ENCODE measurements at regions not wholly inside any gene's neighbourhood (a gene's known extent, or its start where the extent isn't known, plus 50 kb on each side); places are given as distances from the start of the nearest gene placed in this dataset.

DNA sequence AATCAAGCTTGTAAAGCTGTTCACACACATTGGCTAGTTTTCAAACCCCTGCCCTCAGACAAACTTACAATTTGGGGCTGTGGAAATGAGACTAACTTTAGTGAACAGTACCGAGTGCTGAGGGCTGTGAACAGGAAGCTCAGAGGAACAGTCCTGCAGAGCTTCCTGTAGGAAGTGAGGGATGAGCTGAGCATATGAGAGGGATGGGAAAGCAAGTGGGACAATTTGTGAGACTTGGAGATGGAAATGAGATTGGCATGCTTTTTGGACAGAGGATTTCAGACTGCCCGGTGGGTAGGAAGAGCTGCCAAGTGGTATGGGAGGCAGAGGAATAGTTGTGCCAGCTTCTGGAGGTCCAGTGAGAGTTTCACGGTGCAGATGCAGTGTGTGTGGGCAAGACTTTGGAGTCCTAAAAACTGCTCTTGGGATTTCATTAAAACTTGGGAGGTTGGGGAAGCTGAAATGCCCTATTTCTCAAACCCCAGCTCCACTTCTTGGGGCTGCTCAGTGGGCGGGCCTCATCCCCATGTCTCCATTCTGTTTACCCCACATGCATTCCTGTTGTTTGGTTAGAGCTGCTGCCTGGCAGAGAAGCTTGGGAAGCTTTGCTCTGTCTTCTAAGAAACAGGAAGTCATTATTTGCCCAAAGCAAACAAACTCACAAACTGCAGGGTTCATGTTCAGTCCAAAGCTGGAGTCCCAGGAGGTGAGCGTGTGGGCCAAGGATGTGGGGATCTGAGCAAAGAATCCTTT lies 267.5 kb downstream of the ZSWIM6 start:
- TF ChIP-seq, protein P1, sequence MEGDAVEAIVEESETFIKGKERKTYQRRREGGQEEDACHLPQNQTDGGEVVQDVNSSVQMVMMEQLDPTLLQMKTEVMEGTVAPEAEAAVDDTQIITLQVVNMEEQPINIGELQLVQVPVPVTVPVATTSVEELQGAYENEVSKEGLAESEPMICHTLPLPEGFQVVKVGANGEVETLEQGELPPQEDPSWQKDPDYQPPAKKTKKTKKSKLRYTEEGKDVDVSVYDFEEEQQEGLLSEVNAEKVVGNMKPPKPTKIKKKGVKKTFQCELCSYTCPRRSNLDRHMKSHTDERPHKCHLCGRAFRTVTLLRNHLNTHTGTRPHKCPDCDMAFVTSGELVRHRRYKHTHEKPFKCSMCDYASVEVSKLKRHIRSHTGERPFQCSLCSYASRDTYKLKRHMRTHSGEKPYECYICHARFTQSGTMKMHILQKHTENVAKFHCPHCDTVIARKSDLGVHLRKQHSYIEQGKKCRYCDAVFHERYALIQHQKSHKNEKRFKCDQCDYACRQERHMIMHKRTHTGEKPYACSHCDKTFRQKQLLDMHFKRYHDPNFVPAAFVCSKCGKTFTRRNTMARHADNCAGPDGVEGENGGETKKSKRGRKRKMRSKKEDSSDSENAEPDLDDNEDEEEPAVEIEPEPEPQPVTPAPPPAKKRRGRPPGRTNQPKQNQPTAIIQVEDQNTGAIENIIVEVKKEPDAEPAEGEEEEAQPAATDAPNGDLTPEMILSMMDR (IDR thresholded peaks at IDR 0.05) = no peak
- TF ChIP-seq POLR2A (IDR thresholded peaks at IDR 0.05) = no peak
